Hepatocyte (in vitro differentiated cells): ENCODE measurements at regions not wholly inside any gene's neighbourhood (a gene's known extent, or its start where the extent isn't known, plus 50 kb on each side); places are given as distances from the start of the nearest gene placed in this dataset.

ENCODE experiments used
- DNase-seq: peaks from one replicate; pipeline ENCODE4 v3.0.0-alpha.2; 2016; ENCODE audit warnings: low spot score
- H2AFZ ChIP-seq: fragments of 200-600 bp; sonication (generic); 2 replicates; pipeline ENCODE4 v1.6.0; 2016; ENCODE audit warnings: antibody characterized with exemption, mild to moderate bottlenecking
- H3K27ac ChIP-seq: fragments of 200-600 bp; sonication (generic); 2 replicates; pipeline ENCODE4 v1.5.1; 2016; ENCODE audit warnings: mild to moderate bottlenecking
- H3K27me3 ChIP-seq: fragments of 200-600 bp; sonication (generic); 2 replicates; pipeline ENCODE4 v1.6.1; 2016
- H3K36me3 ChIP-seq: fragments of 200-600 bp; sonication (generic); replicated peaks from 2 replicates; pipeline ENCODE4 v1.5.1; 2016; ENCODE audit warnings: low read depth; ENCODE audit not compliant: insufficient read depth
- H3K4me1 ChIP-seq: fragments of 200-600 bp; sonication (generic); 2 replicates; pipeline ENCODE4 v1.5.1; 2016; ENCODE audit warnings: mild to moderate bottlenecking, moderate library complexity; ENCODE audit not compliant: insufficient read depth
- H3K4me2 ChIP-seq: fragments of 200-600 bp; sonication (generic); 2 replicates; pipeline ENCODE4 v1.6.0; 2016
- H3K4me3 ChIP-seq: fragments of 200-600 bp; sonication (generic); 2 replicates; pipeline ENCODE4 v1.5.1; 2016; ENCODE audit warnings: mild to moderate bottlenecking
- H3K79me2 ChIP-seq: fragments of 200-600 bp; sonication (generic); 2 replicates; pipeline ENCODE4 v1.6.0; 2017; ENCODE audit warnings: mild to moderate bottlenecking
- H3K9me2 ChIP-seq: fragments of 200-600 bp; sonication (generic); replicated peaks from 2 replicates; pipeline ENCODE4 v1.6.0; 2017; ENCODE audit warnings: mild to moderate bottlenecking; ENCODE audit not compliant: insufficient read depth
- H3K9me3 ChIP-seq: fragments of 200-600 bp; sonication (generic); 2 replicates; pipeline ENCODE4 v1.5.1; 2016; ENCODE audit warnings: low read depth, mild to moderate bottlenecking
- H4K20me1 ChIP-seq: fragments of 200-600 bp; sonication (generic); 2 replicates; pipeline ENCODE4 v1.6.0; 2016; ENCODE audit warnings: mild to moderate bottlenecking; ENCODE audit not compliant: insufficient read depth, poor library complexity, severe bottlenecking
- EZH2 ChIP-seq: fragments of 200-600 bp; sonication (generic); IDR thresholded peaks from 2 replicates; pipeline ENCODE4 v1.6.1; 2016; ENCODE audit warnings: antibody characterized with exemption, mild to moderate bottlenecking, borderline replicate concordance
- EZH2phosphoT487 ChIP-seq: fragments of 200-600 bp; sonication (generic); IDR thresholded peaks from one replicate; pipeline ENCODE4 v1.6.1; 2018; ENCODE audit warnings: antibody characterized with exemption, mild to moderate bottlenecking, low read depth, moderate library complexity; ENCODE audit not compliant: unreplicated experiment, severe bottlenecking
- WGBS: methylation state at CpG from one replicate; pipeline ENCODE4 v1.1.6; 2016; ENCODE audit warnings: low lambda C conversion rate; ENCODE audit errors: missing lambda C conversion rate; 5-methylcytosine and 5-hydroxymethylcytosine counted together
- TF ChIP-seq, protein P1 (sequence below): fragments of 200-600 bp; sonication (generic); IDR thresholded peaks from 2 replicates; pipeline ENCODE4 v1.5.1; 2016; ENCODE audit warnings: antibody characterized with exemption, mild to moderate bottlenecking; ENCODE audit not compliant: poor library complexity

DNA sequence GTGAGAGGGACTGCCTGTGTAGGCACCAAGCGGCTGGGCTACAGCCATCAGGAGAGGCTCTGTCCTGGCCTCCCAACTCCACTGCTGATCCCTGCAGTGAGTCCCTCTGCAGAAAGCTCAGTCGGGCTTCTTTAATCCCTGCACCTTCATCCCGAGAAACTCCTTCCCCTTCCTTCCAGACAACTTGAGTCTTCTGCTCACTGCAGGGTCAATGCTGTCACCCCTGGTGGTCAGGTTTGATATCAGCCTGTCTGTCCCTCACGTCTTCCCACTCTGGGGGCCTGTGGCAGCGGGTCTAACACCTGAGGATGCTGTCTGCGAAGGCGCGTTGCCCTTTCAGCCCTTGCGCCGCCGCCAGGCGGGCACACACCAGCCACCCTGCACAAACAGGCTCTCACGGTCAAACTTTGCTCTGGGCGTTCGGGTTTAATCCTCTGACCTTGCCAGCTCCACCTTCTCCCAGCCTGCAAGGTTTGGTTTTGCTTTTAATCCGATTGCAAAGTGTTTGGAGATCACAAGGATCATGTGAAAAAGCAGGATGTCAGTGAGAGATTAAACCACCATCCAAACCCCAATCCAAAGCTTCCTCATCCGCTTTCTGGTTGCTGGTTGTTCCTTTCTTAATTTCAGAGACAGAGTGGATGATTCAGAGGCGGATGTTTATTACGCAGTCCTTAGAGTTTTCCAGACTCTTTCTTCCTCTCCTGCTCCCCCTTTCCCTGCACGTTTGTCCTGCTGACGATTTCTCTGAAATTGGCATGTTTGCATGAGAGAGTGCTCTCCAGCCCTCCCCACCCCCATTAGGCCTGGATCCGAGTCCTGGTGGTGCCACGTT is 74.8 kb upstream of the SLC34A2 start:
- Histone ChIP-seq H3K27me3 (no peaks in the 10 kb centered on the region), H3K36me3 (no peaks in the 10 kb centered on the region), H3K79me2 (no peaks in the 10 kb centered on the region), H3K4me2 (no peak overlapping the region), H3K27ac (no peak overlapping the region), H2AFZ (no peak overlapping the region), H3K4me3 (no peak overlapping the region), H3K4me1 (no peaks in the 10 kb centered on the region), H4K20me1 (no peaks in the 10 kb centered on the region), H3K9me3 (no peaks in the 10 kb centered on the region), H3K9me2 (no peaks in the 10 kb centered on the region)
- no peak for DNase-seq
- TF ChIP-seq EZH2 (no peak), EZH2phosphoT487 (no peak)
- WGBS = 75% methylated on average over 23 of the region's 23 CpGs

DNA sequence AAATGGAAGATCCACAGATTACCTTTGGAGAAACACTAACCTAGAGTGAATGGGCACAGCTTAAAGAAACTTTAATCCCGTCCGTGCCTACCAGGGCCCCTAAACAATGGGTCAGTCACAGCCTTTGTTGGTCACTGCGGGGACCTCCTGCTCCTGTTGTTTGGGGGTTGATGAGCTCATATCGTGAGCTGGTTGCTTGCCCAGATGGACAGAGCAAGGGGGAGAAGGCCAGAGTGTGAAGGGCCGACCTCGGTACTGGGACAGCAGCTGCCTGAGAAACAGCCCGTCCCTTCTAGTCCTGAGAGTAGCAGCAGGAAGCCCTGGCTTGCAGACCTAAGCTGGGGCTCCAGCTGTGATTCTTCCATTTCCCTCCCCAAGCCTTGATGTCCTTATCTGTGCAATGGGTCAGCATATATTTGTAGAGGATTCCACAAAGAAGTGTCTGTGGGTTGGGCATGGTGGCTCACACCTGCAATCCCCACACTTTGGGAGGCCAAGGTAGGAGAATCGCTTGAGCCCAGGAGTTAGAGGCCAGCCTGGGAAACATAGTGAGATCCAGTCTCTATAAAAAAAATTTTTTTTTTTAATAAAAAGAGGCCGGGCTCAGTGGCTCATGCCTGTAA is 69.6 kb upstream of the SLC34A2 start:
- no peaks in the 10 kb centered on the region for H3K36me3 ChIP-seq
- WGBS = 85% methylated on average over 9 of the region's 9 CpGs
- H3K79me2 ChIP-seq = no peaks in the 10 kb centered on the region
- H3K27ac ChIP-seq = no peak overlapping the region
- no peaks in the 10 kb centered on the region for H3K4me1 ChIP-seq
- H3K9me2 ChIP-seq = no peaks in the 10 kb centered on the region
- no peaks in the 10 kb centered on the region for H4K20me1 ChIP-seq
- H3K27me3 ChIP-seq = no peaks in the 10 kb centered on the region
- no peak for DNase-seq
- no peak overlapping the region for H2AFZ ChIP-seq
- no peaks in the 10 kb centered on the region for H3K9me3 ChIP-seq
- no peak for TF ChIP-seq EZH2phosphoT487
- TF ChIP-seq EZH2 = no peak
- TF ChIP-seq, protein P1, sequence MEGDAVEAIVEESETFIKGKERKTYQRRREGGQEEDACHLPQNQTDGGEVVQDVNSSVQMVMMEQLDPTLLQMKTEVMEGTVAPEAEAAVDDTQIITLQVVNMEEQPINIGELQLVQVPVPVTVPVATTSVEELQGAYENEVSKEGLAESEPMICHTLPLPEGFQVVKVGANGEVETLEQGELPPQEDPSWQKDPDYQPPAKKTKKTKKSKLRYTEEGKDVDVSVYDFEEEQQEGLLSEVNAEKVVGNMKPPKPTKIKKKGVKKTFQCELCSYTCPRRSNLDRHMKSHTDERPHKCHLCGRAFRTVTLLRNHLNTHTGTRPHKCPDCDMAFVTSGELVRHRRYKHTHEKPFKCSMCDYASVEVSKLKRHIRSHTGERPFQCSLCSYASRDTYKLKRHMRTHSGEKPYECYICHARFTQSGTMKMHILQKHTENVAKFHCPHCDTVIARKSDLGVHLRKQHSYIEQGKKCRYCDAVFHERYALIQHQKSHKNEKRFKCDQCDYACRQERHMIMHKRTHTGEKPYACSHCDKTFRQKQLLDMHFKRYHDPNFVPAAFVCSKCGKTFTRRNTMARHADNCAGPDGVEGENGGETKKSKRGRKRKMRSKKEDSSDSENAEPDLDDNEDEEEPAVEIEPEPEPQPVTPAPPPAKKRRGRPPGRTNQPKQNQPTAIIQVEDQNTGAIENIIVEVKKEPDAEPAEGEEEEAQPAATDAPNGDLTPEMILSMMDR = no peak
- H3K4me2 ChIP-seq = no peak overlapping the region
- no peak overlapping the region for H3K4me3 ChIP-seq

DNA sequence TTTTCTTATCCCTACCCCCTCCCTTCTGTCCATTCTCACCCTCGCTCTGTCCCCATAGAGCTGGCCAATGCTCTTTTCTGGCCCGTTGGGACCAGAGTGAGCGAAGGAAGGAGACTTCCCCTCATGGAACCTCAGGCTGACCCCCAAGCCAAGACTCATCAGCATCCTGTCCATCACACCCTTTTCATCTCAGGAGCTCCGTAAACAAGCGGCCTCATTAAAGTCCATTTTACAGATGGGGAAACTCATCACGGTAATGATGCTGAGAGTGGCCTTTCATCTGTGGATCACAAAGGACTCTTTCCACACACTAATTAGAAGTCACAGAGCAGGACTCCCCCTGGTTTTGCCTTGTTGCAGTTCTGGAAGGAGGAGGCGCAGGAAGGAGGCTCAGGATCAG is 67.4 kb upstream of the SLC34A2 start:
- H3K27me3 ChIP-seq = no peaks in the 10 kb centered on the region
- no peak overlapping the region for H3K4me3 ChIP-seq
- WGBS = 87% methylated on average over 7 of the region's 7 CpGs
- H3K9me3 ChIP-seq = no peaks in the 10 kb centered on the region
- H3K4me1 ChIP-seq = no peaks in the 10 kb centered on the region
- no peaks in the 10 kb centered on the region for H3K36me3 ChIP-seq
- no peaks in the 10 kb centered on the region for H3K9me2 ChIP-seq
- H4K20me1 ChIP-seq = no peaks in the 10 kb centered on the region
- no peak overlapping the region for H2AFZ ChIP-seq
- no peak overlapping the region for H3K4me2 ChIP-seq
- H3K79me2 ChIP-seq = no peaks in the 10 kb centered on the region
- no peak overlapping the region for H3K27ac ChIP-seq
- TF ChIP-seq EZH2 (no peak), EZH2phosphoT487 (no peak)
- TF ChIP-seq, protein P1 = no peak
- no peak for DNase-seq

DNA sequence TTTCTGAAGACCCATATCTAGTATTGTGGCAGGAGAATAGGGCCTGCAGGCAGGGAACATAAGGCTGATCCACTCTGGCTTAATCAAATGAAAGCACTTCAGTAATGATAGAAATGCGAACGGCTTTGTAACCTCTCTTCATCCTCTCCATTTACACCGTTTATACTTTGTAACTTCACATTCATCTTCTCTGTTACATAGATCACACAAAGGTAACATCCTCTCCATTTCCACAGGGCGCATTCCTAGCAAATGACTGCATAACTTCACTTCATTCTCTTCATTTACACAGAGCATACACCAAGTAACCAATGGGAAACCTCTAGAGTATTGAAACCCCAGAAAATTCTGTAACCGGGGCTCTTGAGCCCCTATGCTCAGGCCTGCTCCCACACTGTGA is 65.5 kb upstream of the SLC34A2 start:
- no peaks in the 10 kb centered on the region for H4K20me1 ChIP-seq
- no peaks in the 10 kb centered on the region for H3K9me3 ChIP-seq
- DNase-seq = no peak
- 71% methylated on average over 5 of the region's 5 CpGs for WGBS
- no peak overlapping the region for H3K4me3 ChIP-seq
- no peaks in the 10 kb centered on the region for H3K36me3 ChIP-seq
- no peaks in the 10 kb centered on the region for H3K27me3 ChIP-seq
- H3K27ac ChIP-seq = no peak overlapping the region
- no peak overlapping the region for H3K4me2 ChIP-seq
- no peak overlapping the region for H2AFZ ChIP-seq
- TF ChIP-seq EZH2 = no peak
- TF ChIP-seq, protein P1 = no peak
- TF ChIP-seq EZH2phosphoT487 = no peak
- H3K79me2 ChIP-seq = no peaks in the 10 kb centered on the region
- no peaks in the 10 kb centered on the region for H3K4me1 ChIP-seq
- no peaks in the 10 kb centered on the region for H3K9me2 ChIP-seq
